ENCODE measurements at regions not wholly inside any gene's neighbourhood (a gene's known extent, or its start where the extent isn't known, plus 50 kb on each side); places are given as distances from the start of the nearest gene placed in this dataset.

DNA sequence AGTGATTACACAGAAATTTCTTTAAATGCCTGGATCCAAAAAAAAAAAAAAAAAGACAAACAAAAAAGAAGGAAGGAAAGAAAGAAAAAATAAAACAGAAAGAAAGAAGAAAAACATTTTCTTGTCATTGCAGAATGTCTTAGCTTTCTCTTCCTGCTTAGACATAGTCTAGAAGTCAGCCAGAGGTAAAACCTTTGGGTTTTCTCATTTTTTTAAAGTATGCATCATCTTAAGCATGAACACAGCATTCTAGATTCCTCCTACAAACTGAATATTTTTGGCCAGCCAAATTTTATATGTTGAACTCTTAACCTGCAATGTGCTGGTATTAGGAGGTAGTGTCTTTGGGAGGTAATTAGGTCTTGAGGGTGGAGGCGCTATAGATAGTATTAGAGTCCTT lies 243.9 kb downstream of the TRIB2 start:
- Histone ChIP-seq H3K9me3 (ENCODE audit: control insufficient read depth, insufficient read depth, low read depth, low read length) (no peaks in the 10 kb centered on the region), H3K4me3 (ENCODE audit: low read depth, low read length) (no peak overlapping the region), H3K36me3 (ENCODE audit: control insufficient read depth in 2 of 2, insufficient read depth in 1 of 2, low read length in 2 of 2) (no peaks in the 10 kb centered on the region), H3K27ac (ENCODE audit: extremely low read depth, low read depth, low read length) (no peak overlapping the region), H3K4me1 (ENCODE audit: control insufficient read depth, insufficient read depth, low read length) (peaks cover under 1% of the 10 kb centered on the region; the same call in 1 of the 2 replicates)
- CTCF ChIA-PET: no interaction called here
- no peak for TF ChIP-seq ZNF19 (tag by site-specific recombination; IDR thresholded peaks at IDR 0.05; ENCODE audit: low read depth)
- TF ChIP-seq, protein P1, sequence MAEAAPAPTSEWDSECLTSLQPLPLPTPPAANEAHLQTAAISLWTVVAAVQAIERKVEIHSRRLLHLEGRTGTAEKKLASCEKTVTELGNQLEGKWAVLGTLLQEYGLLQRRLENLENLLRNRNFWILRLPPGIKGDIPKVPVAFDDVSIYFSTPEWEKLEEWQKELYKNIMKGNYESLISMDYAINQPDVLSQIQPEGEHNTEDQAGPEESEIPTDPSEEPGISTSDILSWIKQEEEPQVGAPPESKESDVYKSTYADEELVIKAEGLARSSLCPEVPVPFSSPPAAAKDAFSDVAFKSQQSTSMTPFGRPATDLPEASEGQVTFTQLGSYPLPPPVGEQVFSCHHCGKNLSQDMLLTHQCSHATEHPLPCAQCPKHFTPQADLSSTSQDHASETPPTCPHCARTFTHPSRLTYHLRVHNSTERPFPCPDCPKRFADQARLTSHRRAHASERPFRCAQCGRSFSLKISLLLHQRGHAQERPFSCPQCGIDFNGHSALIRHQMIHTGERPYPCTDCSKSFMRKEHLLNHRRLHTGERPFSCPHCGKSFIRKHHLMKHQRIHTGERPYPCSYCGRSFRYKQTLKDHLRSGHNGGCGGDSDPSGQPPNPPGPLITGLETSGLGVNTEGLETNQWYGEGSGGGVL (tag by site-specific recombination; IDR thresholded peaks at IDR 0.05): no peak
- TF ChIP-seq, protein P2, sequence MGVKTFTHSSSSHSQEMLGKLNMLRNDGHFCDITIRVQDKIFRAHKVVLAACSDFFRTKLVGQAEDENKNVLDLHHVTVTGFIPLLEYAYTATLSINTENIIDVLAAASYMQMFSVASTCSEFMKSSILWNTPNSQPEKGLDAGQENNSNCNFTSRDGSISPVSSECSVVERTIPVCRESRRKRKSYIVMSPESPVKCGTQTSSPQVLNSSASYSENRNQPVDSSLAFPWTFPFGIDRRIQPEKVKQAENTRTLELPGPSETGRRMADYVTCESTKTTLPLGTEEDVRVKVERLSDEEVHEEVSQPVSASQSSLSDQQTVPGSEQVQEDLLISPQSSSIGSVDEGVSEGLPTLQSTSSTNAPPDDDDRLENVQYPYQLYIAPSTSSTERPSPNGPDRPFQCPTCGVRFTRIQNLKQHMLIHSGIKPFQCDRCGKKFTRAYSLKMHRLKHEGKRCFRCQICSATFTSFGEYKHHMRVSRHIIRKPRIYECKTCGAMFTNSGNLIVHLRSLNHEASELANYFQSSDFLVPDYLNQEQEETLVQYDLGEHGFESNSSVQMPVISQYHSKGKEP (tag by site-specific recombination; IDR thresholded peaks at IDR 0.05): no peak
- TF ChIP-seq ZNF585B (tag by site-specific recombination; IDR thresholded peaks at IDR 0.05): no peak
- no peak for TF ChIP-seq ZSCAN16 (tag by site-specific recombination; IDR thresholded peaks at IDR 0.05)
- TF ChIP-seq, protein P3, sequence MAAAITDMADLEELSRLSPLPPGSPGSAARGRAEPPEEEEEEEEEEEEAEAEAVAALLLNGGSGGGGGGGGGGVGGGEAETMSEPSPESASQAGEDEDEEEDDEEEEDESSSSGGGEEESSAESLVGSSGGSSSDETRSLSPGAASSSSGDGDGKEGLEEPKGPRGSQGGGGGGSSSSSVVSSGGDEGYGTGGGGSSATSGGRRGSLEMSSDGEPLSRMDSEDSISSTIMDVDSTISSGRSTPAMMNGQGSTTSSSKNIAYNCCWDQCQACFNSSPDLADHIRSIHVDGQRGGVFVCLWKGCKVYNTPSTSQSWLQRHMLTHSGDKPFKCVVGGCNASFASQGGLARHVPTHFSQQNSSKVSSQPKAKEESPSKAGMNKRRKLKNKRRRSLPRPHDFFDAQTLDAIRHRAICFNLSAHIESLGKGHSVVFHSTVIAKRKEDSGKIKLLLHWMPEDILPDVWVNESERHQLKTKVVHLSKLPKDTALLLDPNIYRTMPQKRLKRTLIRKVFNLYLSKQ (tag by site-specific recombination; IDR thresholded peaks at IDR 0.05; ENCODE audit: borderline replicate concordance): no peak
- TF ChIP-seq YY1 (tag by site-specific recombination; IDR thresholded peaks at IDR 0.05): no peak
- TF ChIP-seq ZEB2 (tag by site-specific recombination; IDR thresholded peaks at IDR 0.05): no peak
- TF ChIP-seq ZNF555 (tag by site-specific recombination; conservative IDR thresholded peaks at IDR 0.05): no peak
- TF ChIP-seq KLF9 (tag by site-specific recombination; IDR thresholded peaks at IDR 0.05; ENCODE audit: low read depth): no peak
- no peak for TF ChIP-seq ZNF324 (tag by site-specific recombination; IDR thresholded peaks at IDR 0.05)
- no peak for TF ChIP-seq ZNF133 (tag by site-specific recombination; IDR thresholded peaks at IDR 0.05)
- TF ChIP-seq, protein P4, sequence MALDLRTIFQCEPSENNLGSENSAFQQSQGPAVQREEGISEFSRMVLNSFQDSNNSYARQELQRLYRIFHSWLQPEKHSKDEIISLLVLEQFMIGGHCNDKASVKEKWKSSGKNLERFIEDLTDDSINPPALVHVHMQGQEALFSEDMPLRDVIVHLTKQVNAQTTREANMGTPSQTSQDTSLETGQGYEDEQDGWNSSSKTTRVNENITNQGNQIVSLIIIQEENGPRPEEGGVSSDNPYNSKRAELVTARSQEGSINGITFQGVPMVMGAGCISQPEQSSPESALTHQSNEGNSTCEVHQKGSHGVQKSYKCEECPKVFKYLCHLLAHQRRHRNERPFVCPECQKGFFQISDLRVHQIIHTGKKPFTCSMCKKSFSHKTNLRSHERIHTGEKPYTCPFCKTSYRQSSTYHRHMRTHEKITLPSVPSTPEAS (tag by site-specific recombination; IDR thresholded peaks at IDR 0.05): no peak
- TF ChIP-seq, protein P5, sequence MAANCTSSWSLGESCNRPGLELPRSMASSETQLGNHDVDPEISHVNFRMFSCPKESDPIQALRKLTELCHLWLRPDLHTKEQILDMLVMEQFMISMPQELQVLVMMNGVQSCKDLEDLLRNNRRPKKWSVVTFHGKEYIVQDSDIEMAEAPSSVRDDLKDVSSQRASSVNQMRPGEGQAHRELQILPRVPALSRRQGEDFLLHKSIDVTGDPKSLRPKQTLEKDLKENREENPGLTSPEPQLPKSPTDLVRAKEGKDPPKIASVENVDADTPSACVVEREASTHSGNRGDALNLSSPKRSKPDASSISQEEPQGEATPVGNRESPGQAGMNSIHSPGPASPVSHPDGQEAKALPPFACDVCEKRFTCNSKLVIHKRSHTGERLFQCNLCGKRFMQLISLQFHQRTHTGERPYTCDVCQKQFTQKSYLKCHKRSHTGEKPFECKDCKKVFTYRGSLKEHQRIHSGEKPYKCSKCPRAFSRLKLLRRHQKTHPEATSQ (tag by site-specific recombination; IDR thresholded peaks at IDR 0.05): no peak
- no peak for TF ChIP-seq ZNF501 (tag by site-specific recombination; IDR thresholded peaks at IDR 0.05)
- TF ChIP-seq, protein P6, sequence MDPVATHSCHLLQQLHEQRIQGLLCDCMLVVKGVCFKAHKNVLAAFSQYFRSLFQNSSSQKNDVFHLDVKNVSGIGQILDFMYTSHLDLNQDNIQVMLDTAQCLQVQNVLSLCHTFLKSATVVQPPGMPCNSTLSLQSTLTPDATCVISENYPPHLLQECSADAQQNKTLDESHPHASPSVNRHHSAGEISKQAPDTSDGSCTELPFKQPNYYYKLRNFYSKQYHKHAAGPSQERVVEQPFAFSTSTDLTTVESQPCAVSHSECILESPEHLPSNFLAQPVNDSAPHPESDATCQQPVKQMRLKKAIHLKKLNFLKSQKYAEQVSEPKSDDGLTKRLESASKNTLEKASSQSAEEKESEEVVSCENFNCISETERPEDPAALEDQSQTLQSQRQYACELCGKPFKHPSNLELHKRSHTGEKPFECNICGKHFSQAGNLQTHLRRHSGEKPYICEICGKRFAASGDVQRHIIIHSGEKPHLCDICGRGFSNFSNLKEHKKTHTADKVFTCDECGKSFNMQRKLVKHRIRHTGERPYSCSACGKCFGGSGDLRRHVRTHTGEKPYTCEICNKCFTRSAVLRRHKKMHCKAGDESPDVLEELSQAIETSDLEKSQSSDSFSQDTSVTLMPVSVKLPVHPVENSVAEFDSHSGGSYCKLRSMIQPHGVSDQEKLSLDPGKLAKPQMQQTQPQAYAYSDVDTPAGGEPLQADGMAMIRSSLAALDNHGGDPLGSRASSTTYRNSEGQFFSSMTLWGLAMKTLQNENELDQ (tag by site-specific recombination; IDR thresholded peaks at IDR 0.05; ENCODE audit: low read depth): no peak
- TF ChIP-seq, protein P7, sequence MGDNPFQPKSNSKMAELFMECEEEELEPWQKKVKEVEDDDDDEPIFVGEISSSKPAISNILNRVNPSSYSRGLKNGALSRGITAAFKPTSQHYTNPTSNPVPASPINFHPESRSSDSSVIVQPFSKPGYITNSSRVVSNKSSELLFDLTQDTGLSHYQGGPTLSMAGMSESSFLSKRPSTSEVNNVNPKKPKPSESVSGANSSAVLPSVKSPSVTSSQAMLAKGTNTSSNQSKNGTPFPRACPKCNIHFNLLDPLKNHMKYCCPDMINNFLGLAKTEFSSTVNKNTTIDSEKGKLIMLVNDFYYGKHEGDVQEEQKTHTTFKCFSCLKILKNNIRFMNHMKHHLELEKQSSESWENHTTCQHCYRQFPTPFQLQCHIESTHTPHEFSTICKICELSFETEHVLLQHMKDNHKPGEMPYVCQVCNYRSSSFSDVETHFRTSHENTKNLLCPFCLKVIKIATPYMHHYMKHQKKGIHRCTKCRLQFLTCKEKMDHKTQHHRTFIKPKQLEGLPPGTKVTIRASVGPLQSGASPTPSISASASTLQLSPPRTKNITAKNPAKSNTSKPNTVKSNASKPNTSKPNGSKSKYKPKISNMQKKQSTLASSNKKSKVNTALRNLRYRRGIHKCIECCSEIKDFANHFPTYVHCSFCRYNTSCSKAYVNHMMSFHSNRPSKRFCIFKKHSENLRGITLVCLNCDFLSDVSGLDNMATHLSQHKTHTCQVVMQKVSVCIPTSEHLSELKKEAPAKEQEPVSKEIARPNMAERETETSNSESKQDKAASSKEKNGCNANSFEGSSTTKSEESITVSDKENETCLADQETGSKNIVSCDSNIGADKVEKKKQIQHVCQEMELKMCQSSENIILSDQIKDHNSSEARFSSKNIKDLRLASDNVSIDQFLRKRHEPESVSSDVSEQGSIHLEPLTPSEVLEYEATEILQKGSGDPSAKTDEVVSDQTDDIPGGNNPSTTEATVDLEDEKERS (tag by site-specific recombination; IDR thresholded peaks at IDR 0.05): no peak
- POLR2A ChIA-PET: no interaction called here
